GM23338 (cell line): ENCODE measurements at regions not wholly inside any gene's neighbourhood (a gene's known extent, or its start where the extent isn't known, plus 50 kb on each side); places are given as distances from the start of the nearest gene placed in this dataset.

ENCODE experiments used
- ATAC-seq: fragments of 200-7000 bp; cut with Tn5 transposase; 3 replicates; pipeline ENCODE4 v1.9.1; 2020
- DNase-seq: peaks from one replicate; pipeline ENCODE4 v3.0.0-alpha.2; 2015; ENCODE audit warnings: low spot score
- H2AFZ ChIP-seq: fragments of 200-600 bp; sonication (generic); 2 replicates; pipeline ENCODE4 v1.8.0; 2016; ENCODE audit warnings: antibody characterized with exemption, mild to moderate bottlenecking, moderate library complexity
- H3F3A ChIP-seq: fragments of 200-600 bp; sonication (generic); replicated peaks from 2 replicates; pipeline ENCODE4 v1.8.0; 2017; ENCODE audit warnings: antibody characterized with exemption, mixed run types, low read depth
- H3K27ac ChIP-seq: fragments of 200-600 bp; sonication (generic); 2 replicates; pipeline ENCODE4 v1.6.1; 2016; ENCODE audit warnings: low read depth
- H3K27me3 ChIP-seq: fragments of 200-600 bp; sonication (generic); 2 replicates; pipeline ENCODE4 v1.8.0; 2016; ENCODE audit warnings: mild to moderate bottlenecking, mixed run types, moderate library complexity; ENCODE audit not compliant: insufficient read depth
- H3K36me3 ChIP-seq: fragments of 200-600 bp; sonication (generic); 2 replicates; pipeline ENCODE4 v1.8.0; 2016; ENCODE audit warnings: mild to moderate bottlenecking; ENCODE audit not compliant: insufficient read depth
- H3K4me1 ChIP-seq: fragments of 200-600 bp; sonication (generic); 2 replicates; pipeline ENCODE4 v1.8.0; 2016; ENCODE audit warnings: mild to moderate bottlenecking, moderate library complexity; ENCODE audit not compliant: insufficient read depth
- H3K4me2 ChIP-seq: fragments of 200-600 bp; sonication (generic); 2 replicates; pipeline ENCODE4 v1.7.1; 2017; ENCODE audit warnings: mixed run types
- H3K4me3 ChIP-seq: fragments of 200-600 bp; sonication (generic); 2 replicates; pipeline ENCODE4 v1.6.1; 2016; ENCODE audit warnings: mixed run types
- H3K79me2 ChIP-seq: fragments of 200-600 bp; sonication (generic); replicated peaks from 2 replicates; pipeline ENCODE4 v1.8.0; 2017; ENCODE audit warnings: mild to moderate bottlenecking; ENCODE audit not compliant: insufficient read depth
- H3K9me2 ChIP-seq: fragments of 200-600 bp; sonication (generic); 2 replicates; pipeline ENCODE4 v1.8.0; 2017; ENCODE audit not compliant: insufficient read depth
- H4K20me1 ChIP-seq: fragments of 200-600 bp; sonication (generic); replicated peaks from 2 replicates; pipeline ENCODE4 v1.8.0; 2017; ENCODE audit warnings: mild to moderate bottlenecking; ENCODE audit not compliant: insufficient read depth
- H3K27ac Mint-ChIP-seq: 2 replicates; pipeline ENCODE4 v1.8.0; 2020; ENCODE audit warnings: inconsistent platforms, mild to moderate bottlenecking, moderate library complexity, mixed read lengths
- H3K27me3 Mint-ChIP-seq: 3 replicates; pipeline ENCODE4 v1.8.0; 2022; ENCODE audit warnings: low read depth, mild to moderate bottlenecking, moderate library complexity, mixed read lengths, inconsistent platforms; ENCODE audit not compliant: insufficient read depth, poor library complexity
- H3K36me3 Mint-ChIP-seq: 3 replicates; pipeline ENCODE4 v1.8.0; 2021; ENCODE audit warnings: low read depth, mild to moderate bottlenecking, inconsistent platforms, moderate library complexity, mixed read lengths
- H3K4me1 Mint-ChIP-seq: 3 replicates; pipeline ENCODE4 v1.8.0; 2020; ENCODE audit warnings: mild to moderate bottlenecking, inconsistent platforms, mixed read lengths
- H3K4me3 Mint-ChIP-seq: 3 replicates; pipeline ENCODE4 v1.8.0; 2021; ENCODE audit warnings: moderate library complexity, mild to moderate bottlenecking, inconsistent platforms, mixed read lengths
- H3K9me3 Mint-ChIP-seq: 3 replicates; pipeline ENCODE4 v1.8.0; 2020; ENCODE audit warnings: moderate library complexity, mild to moderate bottlenecking, inconsistent platforms, mixed read lengths
- CREB1 ChIP-seq: fragments of 250-450 bp; sonication (Bioruptor Pico); IDR thresholded peaks from 2 replicates; pipeline ENCODE4 v1.5.0; 2020; ENCODE audit warnings: low read depth, mild to moderate bottlenecking, moderate library complexity
- CTCF ChIP-seq, 2 experiments: fragments of 200-600 bp in 1 of 2; sonication (generic) in 1 of 2; conservative IDR thresholded peaks; 2 replicates each; pipeline versions ENCODE4 v1.5.1 to v1.6.1; 2016 to 2017; ENCODE audit warnings: antibody characterized with exemption in 2 of 2, low read depth in 2 of 2, mild to moderate bottlenecking in 2 of 2, moderate library complexity in 1 of 2
- ETS1 ChIP-seq: IDR thresholded peaks from 2 replicates; pipeline ENCODE4 v1.6.1; 2016; ENCODE audit warnings: antibody characterized with exemption
- EZH2 ChIP-seq: fragments of 200-600 bp; sonication (generic); IDR thresholded peaks from one replicate; pipeline ENCODE4 v1.8.0; 2017; ENCODE audit warnings: antibody characterized with exemption, mild to moderate bottlenecking, low read depth; ENCODE audit not compliant: unreplicated experiment
- EZH2phosphoT487 ChIP-seq: fragments of 200-600 bp; sonication (generic); IDR thresholded peaks from one replicate; pipeline ENCODE4 v1.8.1; 2018; ENCODE audit warnings: antibody characterized with exemption; ENCODE audit not compliant: unreplicated experiment
- JUNB ChIP-seq: IDR thresholded peaks from one replicate; pipeline ENCODE4 v1.6.1; 2016; ENCODE audit warnings: antibody characterized with exemption; ENCODE audit not compliant: unreplicated experiment
- NANOG ChIP-seq: IDR thresholded peaks from 2 replicates; pipeline ENCODE4 v1.6.1; 2016; ENCODE audit warnings: antibody characterized with exemption, borderline replicate concordance
- POLR2AphosphoS5 ChIP-seq: IDR thresholded peaks from 2 replicates; pipeline ENCODE4 v1.6.1; 2016; ENCODE audit warnings: antibody characterized with exemption, low read depth
- REST ChIP-seq: IDR thresholded peaks from one replicate; pipeline ENCODE4 v1.6.1; 2018; ENCODE audit warnings: antibody characterized with exemption; ENCODE audit not compliant: unreplicated experiment
- STAT1 ChIP-seq: IDR thresholded peaks from one replicate; pipeline ENCODE4 v1.6.1; 2016; ENCODE audit warnings: antibody characterized with exemption; ENCODE audit not compliant: unreplicated experiment
- ZNF114 ChIP-seq: fragments of 250-450 bp; sonication (Bioruptor Pico); IDR thresholded peaks from 2 replicates; pipeline ENCODE4 v1.5.0; 2020; ENCODE audit warnings: mild to moderate bottlenecking, moderate library complexity
- ZNF331 ChIP-seq: fragments of 250-450 bp; sonication (Bioruptor Pico); IDR thresholded peaks from 2 replicates; pipeline ENCODE4 v1.5.0; 2020; ENCODE audit warnings: low read depth, mild to moderate bottlenecking, moderate library complexity
- TF ChIP-seq, protein P1 (sequence below): fragments of 250-450 bp; sonication (Bioruptor Pico); IDR thresholded peaks from 2 replicates; pipeline ENCODE4 v1.5.0; 2020; ENCODE audit warnings: mild to moderate bottlenecking, moderate library complexity

- H3K27me3 ChIP-seq, result no peaks in the 10 kb centered on the region
- Mint-ChIP-seq H3K4me1 (peaks cover 14% of the 10 kb centered on the region), H3K27ac (no peak overlapping the region), H3K27me3 (peaks cover 3% of the 10 kb centered on the region), H3K36me3 (peaks cover 9% of the 10 kb centered on the region; the same call in 2 of the 3 replicates), H3K9me3 (peaks cover 8% of the 10 kb centered on the region), H3K4me3 (no peak overlapping the region)
- no peaks in the 10 kb centered on the region for H3F3A ChIP-seq
- H4K20me1 ChIP-seq, result no peaks in the 10 kb centered on the region
- ATAC-seq (no peak), DNase-seq (no peak)
- no peaks in the 10 kb centered on the region for H3K9me2 ChIP-seq
- no peak overlapping the region for H3K4me3 ChIP-seq
- H3K36me3 ChIP-seq, result no peaks in the 10 kb centered on the region
- H3K4me2 ChIP-seq, result no peak overlapping the region
- no peak overlapping the region for H3K27ac ChIP-seq
- no peaks in the 10 kb centered on the region for H3K4me1 ChIP-seq
- TF ChIP-seq NANOG (no peak), EZH2 (no peak), ZNF114 (no peak), CREB1 (CRISPR knock-in tag) (no peak), STAT1 (no peak), POLR2AphosphoS5 (no peak), CTCF (conservative IDR thresholded peaks at IDR 0.05; ENCODE audit: low read depth in 2 of 2) (no peak), JUNB (no peak), ZNF331 (CRISPR knock-in tag) (no peak), ETS1 (no peak), REST (no peak), EZH2phosphoT487 (no peak)
- TF ChIP-seq, protein P1, sequence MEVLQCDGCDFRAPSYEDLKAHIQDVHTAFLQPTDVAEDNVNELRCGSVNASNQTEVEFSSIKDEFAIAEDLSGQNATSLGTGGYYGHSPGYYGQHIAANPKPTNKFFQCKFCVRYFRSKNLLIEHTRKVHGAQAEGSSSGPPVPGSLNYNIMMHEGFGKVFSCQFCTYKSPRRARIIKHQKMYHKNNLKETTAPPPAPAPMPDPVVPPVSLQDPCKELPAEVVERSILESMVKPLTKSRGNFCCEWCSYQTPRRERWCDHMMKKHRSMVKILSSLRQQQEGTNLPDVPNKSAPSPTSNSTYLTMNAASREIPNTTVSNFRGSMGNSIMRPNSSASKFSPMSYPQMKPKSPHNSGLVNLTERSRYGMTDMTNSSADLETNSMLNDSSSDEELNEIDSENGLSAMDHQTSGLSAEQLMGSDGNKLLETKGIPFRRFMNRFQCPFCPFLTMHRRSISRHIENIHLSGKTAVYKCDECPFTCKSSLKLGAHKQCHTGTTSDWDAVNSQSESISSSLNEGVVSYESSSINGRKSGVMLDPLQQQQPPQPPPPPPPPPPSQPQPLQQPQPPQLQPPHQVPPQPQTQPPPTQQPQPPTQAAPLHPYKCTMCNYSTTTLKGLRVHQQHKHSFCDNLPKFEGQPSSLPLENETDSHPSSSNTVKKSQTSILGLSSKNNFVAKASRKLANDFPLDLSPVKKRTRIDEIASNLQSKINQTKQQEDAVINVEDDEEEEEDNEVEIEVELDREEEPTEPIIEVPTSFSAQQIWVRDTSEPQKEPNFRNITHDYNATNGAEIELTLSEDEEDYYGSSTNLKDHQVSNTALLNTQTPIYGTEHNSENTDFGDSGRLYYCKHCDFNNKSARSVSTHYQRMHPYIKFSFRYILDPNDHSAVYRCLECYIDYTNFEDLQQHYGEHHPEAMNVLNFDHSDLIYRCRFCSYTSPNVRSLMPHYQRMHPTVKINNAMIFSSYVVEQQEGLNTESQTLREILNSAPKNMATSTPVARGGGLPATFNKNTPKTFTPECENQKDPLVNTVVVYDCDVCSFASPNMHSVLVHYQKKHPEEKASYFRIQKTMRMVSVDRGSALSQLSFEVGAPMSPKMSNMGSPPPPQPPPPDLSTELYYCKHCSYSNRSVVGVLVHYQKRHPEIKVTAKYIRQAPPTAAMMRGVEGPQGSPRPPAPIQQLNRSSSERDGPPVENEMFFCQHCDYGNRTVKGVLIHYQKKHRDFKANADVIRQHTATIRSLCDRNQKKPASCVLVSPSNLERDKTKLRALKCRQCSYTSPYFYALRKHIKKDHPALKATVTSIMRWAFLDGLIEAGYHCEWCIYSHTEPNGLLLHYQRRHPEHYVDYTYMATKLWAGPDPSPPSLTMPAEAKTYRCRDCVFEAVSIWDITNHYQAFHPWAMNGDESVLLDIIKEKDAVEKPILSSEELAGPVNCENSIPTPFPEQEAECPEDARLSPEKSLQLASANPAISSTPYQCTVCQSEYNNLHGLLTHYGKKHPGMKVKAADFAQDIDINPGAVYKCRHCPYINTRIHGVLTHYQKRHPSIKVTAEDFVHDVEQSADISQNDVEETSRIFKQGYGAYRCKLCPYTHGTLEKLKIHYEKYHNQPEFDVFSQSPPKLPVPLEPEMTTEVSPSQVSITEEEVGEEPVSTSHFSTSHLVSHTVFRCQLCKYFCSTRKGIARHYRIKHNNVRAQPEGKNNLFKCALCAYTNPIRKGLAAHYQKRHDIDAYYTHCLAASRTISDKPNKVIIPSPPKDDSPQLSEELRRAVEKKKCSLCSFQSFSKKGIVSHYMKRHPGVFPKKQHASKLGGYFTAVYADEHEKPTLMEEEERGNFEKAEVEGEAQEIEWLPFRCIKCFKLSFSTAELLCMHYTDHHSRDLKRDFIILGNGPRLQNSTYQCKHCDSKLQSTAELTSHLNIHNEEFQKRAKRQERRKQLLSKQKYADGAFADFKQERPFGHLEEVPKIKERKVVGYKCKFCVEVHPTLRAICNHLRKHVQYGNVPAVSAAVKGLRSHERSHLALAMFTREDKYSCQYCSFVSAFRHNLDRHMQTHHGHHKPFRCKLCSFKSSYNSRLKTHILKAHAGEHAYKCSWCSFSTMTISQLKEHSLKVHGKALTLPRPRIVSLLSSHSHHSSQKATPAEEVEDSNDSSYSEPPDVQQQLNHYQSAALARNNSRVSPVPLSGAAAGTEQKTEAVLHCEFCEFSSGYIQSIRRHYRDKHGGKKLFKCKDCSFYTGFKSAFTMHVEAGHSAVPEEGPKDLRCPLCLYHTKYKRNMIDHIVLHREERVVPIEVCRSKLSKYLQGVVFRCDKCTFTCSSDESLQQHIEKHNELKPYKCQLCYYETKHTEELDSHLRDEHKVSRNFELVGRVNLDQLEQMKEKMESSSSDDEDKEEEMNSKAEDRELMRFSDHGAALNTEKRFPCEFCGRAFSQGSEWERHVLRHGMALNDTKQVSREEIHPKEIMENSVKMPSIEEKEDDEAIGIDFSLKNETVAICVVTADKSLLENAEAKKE (CRISPR knock-in tag), result no peak
- no peak overlapping the region for H2AFZ ChIP-seq
- H3K79me2 ChIP-seq, result no peaks in the 10 kb centered on the region
Observed at GRCh38 chr6:11934638-11935037, 77.5 kb upstream of the HIVEP1 start.
